Ishikawa (cell line): ENCODE measurements at regions not wholly inside any gene's neighbourhood (a gene's known extent, or its start where the extent isn't known, plus 50 kb on each side); places are given as distances from the start of the nearest gene placed in this dataset.

Experiments used
- EP300 ChIP-seq: IDR thresholded peaks from 2 replicates; pipeline ENCODE4 v1.6.1; 2012; ENCODE audit warnings: borderline replicate concordance
- TF ChIP-seq, protein P1 (sequence below): IDR thresholded peaks from 2 replicates; pipeline ENCODE4 v1.6.1; 2012; ENCODE audit warnings: low read depth, mild to moderate bottlenecking

DNA sequence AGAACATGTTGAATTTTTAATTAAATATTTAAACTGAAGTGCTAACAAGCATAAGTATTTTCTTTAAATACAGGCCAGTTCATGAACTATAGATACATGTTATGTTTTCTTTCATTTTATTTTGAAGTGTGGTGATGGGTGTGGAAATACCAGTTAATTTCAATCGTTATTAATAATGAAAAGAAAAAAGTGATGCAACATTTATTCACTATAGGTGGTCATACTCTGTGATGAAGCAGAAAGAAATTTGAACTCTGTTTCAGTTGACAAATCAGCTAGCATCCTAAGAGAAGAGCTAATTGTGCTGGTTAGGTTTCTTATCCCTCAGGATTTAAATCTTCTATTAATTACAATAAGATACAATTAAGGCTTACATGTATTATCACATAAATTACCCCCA lies 795.1 kb upstream of the DDX18 start:
- no peak for TF ChIP-seq EP300
- TF ChIP-seq, protein P1, sequence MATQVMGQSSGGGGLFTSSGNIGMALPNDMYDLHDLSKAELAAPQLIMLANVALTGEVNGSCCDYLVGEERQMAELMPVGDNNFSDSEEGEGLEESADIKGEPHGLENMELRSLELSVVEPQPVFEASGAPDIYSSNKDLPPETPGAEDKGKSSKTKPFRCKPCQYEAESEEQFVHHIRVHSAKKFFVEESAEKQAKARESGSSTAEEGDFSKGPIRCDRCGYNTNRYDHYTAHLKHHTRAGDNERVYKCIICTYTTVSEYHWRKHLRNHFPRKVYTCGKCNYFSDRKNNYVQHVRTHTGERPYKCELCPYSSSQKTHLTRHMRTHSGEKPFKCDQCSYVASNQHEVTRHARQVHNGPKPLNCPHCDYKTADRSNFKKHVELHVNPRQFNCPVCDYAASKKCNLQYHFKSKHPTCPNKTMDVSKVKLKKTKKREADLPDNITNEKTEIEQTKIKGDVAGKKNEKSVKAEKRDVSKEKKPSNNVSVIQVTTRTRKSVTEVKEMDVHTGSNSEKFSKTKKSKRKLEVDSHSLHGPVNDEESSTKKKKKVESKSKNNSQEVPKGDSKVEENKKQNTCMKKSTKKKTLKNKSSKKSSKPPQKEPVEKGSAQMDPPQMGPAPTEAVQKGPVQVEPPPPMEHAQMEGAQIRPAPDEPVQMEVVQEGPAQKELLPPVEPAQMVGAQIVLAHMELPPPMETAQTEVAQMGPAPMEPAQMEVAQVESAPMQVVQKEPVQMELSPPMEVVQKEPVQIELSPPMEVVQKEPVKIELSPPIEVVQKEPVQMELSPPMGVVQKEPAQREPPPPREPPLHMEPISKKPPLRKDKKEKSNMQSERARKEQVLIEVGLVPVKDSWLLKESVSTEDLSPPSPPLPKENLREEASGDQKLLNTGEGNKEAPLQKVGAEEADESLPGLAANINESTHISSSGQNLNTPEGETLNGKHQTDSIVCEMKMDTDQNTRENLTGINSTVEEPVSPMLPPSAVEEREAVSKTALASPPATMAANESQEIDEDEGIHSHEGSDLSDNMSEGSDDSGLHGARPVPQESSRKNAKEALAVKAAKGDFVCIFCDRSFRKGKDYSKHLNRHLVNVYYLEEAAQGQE, result no peak
